22Rv1 (cell line): ENCODE measurements at regions not wholly inside any gene's neighbourhood (a gene's known extent, or its start where the extent isn't known, plus 50 kb on each side); places are given as distances from the start of the nearest gene placed in this dataset.

ENCODE experiments used
- H3K27ac ChIP-seq: fragments of 450-650 bp; 2 replicates; pipeline ENCODE4 v1.5.1; 2017
- CTCF ChIP-seq: fragments of 450-650 bp; IDR thresholded peaks from 2 replicates; pipeline ENCODE4 v1.5.1; 2017; ENCODE audit warnings: mild to moderate bottlenecking
- ZFX ChIP-seq: fragments of 450-650 bp; IDR thresholded peaks from 2 replicates; pipeline ENCODE4 v1.6.1; 2017; ENCODE audit warnings: antibody characterized with exemption, borderline replicate concordance

- no peak overlapping the region for H3K27ac ChIP-seq
- TF ChIP-seq CTCF (no peak), ZFX (no peak)
These were observed 325.2 kb upstream of the CNR1 start for GRCh38 chr6:88491266-88491880.

GRCh38 chr6:88490908-88491264 lies 324.7 kb upstream of the CNR1 start:
- TF ChIP-seq CTCF, result no peak
- TF ChIP-seq ZFX, result no peak
- no peak overlapping the region for H3K27ac ChIP-seq

- H3K27ac ChIP-seq, result no peak overlapping the region
- TF ChIP-seq ZFX, result no peak
- TF ChIP-seq CTCF, result no peak
These were observed 324.2 kb upstream of the CNR1 start for GRCh38 chr6:88490195-88490907.

GRCh38 chr6:88483424-88483823 lies 317.3 kb upstream of the CNR1 start:
- H3K27ac ChIP-seq, result no peak overlapping the region
- TF ChIP-seq ZFX (no peak), CTCF (no peak)

GRCh38 chr6:88482465-88482864 lies 316.3 kb upstream of the CNR1 start:
- TF ChIP-seq CTCF (no peak), ZFX (no peak)
- no peak overlapping the region for H3K27ac ChIP-seq

GRCh38 chr6:88481519-88481918 lies 315.4 kb upstream of the CNR1 start:
- TF ChIP-seq ZFX (no peak), CTCF (no peak)
- no peak overlapping the region for H3K27ac ChIP-seq

- TF ChIP-seq ZFX (no peak), CTCF (no peak)
- H3K27ac ChIP-seq, result no peak overlapping the region
These were observed 314.7 kb upstream of the CNR1 start for GRCh38 chr6:88480816-88481215.
